Endothelial cell of umbilical vein (primary cell): ENCODE measurements at regions not wholly inside any gene's neighbourhood (a gene's known extent, or its start where the extent isn't known, plus 50 kb on each side); places are given as distances from the start of the nearest gene placed in this dataset.

Experiments used
- BruUV-seq: library from RNA; stranded (reverse); fragments of 400-500 nt; replicated peaks from 2 replicates; lab custom pipeline; 2021; lab: Mats Ljungman, UMichigan
- CTCF ChIA-PET: fragments of 300-600, 350-600 bp; sonication (Branson Sonifier 250); formaldehyde crosslinking; loops from one replicate; lab custom pipeline; 2021; ENCODE audit warnings: antibody characterized with exemption, inconsistent platforms; lab: Charles Lee
- POLR2A ChIA-PET: fragments of 300-600, 350-600 bp; sonication (Branson Sonifier 250); formaldehyde crosslinking; loops from one replicate; lab custom pipeline; 2021; ENCODE audit warnings: antibody characterized with exemption, inconsistent platforms; lab: Charles Lee
- DNase-seq: peaks from one replicate; pipeline ENCODE4 v3.0.0-alpha.2; 2011; ENCODE audit warnings: low read depth, low spot score
- FAIRE-seq: peaks from 2 replicates; lab custom pipeline; 2011; peaks lifted over from hg19 to GRCh38; lab: Jason Lieb, UNC
- H2AFZ ChIP-seq: 2 replicates; pipeline ENCODE4 v1.6.0; 2012; ENCODE audit warnings: low read depth, low read length, control low read depth, inconsistent platforms
- H3K27ac ChIP-seq: 2 replicates; pipeline ENCODE4 v1.5.1; 2011; ENCODE audit warnings: low read depth, mild to moderate bottlenecking, control low read depth, low read length, moderate library complexity; ENCODE audit not compliant: insufficient read depth
- H3K27me3 ChIP-seq, 2 experiments: 2 replicates each; pipeline versions ENCODE4 v1.6.0 to v1.6.1; 2011; ENCODE audit warnings: low read length in 2 of 2, mixed read lengths in 1 of 2; ENCODE audit not compliant: control insufficient read depth in 2 of 2, insufficient read depth in 2 of 2
- H3K36me3 ChIP-seq, 2 experiments: 2 replicates in 1 of 2; 3 replicates in 1 of 2; pipeline ENCODE4 v1.5.1; 2011; ENCODE audit warnings: low read length in 2 of 2, mild to moderate bottlenecking in 1 of 2, moderate library complexity in 1 of 2; ENCODE audit not compliant: control insufficient read depth in 2 of 2, insufficient read depth in 2 of 2; ENCODE audit errors: extremely low read depth in 1 of 2
- H3K4me1 ChIP-seq: 3 replicates; pipeline ENCODE4 v1.5.1; 2011; ENCODE audit warnings: mild to moderate bottlenecking, low read length; ENCODE audit not compliant: control insufficient read depth, insufficient read depth; ENCODE audit errors: extremely low read depth
- H3K4me2 ChIP-seq: 2 replicates; pipeline ENCODE4 v1.6.1; 2011; ENCODE audit warnings: low read length, control low read depth, mixed read lengths; ENCODE audit not compliant: insufficient read depth
- H3K4me3 ChIP-seq, 3 experiments: fragments of 200-600 bp in 1 of 3; sonication (generic), shearing (Covaris generic) in 1 of 3; replicated peaks in 1 of 3; 2 replicates each; pipeline ENCODE4 v1.5.1; 2011 to 2016; ENCODE audit warnings: control low read depth in 3 of 3, low read length in 3 of 3, mild to moderate bottlenecking in 2 of 3, inconsistent platforms in 1 of 3, low read depth in 1 of 3, moderate library complexity in 1 of 3; ENCODE audit not compliant: insufficient read depth in 1 of 3
- H3K79me2 ChIP-seq: 2 replicates; pipeline ENCODE4 v1.6.0; 2012; ENCODE audit warnings: low read length, inconsistent platforms; ENCODE audit not compliant: control insufficient read depth, insufficient read depth
- H3K9ac ChIP-seq: replicated peaks from 2 replicates; pipeline ENCODE3; 2011; ENCODE audit warnings: low read length, control low read depth; ENCODE audit not compliant: insufficient read depth; ENCODE audit errors: extremely low read depth
- H3K9me1 ChIP-seq: replicated peaks from 3 replicates; pipeline ENCODE4 v1.6.0; 2011; ENCODE audit warnings: mild to moderate bottlenecking, low read length; ENCODE audit not compliant: control insufficient read depth, insufficient read depth; ENCODE audit errors: extremely low read depth
- H3K9me3 ChIP-seq: replicated peaks from 2 replicates; pipeline ENCODE4 v1.5.1; 2012; ENCODE audit warnings: low read length, inconsistent platforms; ENCODE audit not compliant: control insufficient read depth, insufficient read depth
- H4K20me1 ChIP-seq: replicated peaks from 2 replicates; pipeline ENCODE3; 2011; ENCODE audit warnings: mild to moderate bottlenecking, low read length; ENCODE audit not compliant: control insufficient read depth, insufficient read depth; ENCODE audit errors: extremely low read depth
- EZH2 ChIP-seq: IDR thresholded peaks from 2 replicates; pipeline ENCODE4 v1.6.1; 2012; ENCODE audit warnings: borderline replicate concordance, low read depth, mild to moderate bottlenecking, moderate library complexity, low read length, inconsistent platforms; ENCODE audit not compliant: severe bottlenecking
- FOS ChIP-seq: IDR thresholded peaks from 2 replicates; pipeline ENCODE4 v1.6.1; 2011; ENCODE audit warnings: mild to moderate bottlenecking, low read length, moderate library complexity, borderline replicate concordance; ENCODE audit not compliant: insufficient read depth
- GATA2 ChIP-seq: IDR thresholded peaks from 2 replicates; pipeline ENCODE4 v1.7.0; 2011; ENCODE audit warnings: low read depth, mild to moderate bottlenecking, moderate library complexity, mixed read lengths, low read length; ENCODE audit not compliant: insufficient read length, insufficient read depth
- JUN ChIP-seq: IDR thresholded peaks from 2 replicates; pipeline ENCODE4 v1.6.1; 2011; ENCODE audit warnings: borderline replicate concordance, low read depth; ENCODE audit not compliant: insufficient read length, insufficient read depth
- MYC ChIP-seq: IDR thresholded peaks from one replicate; pipeline ENCODE4 v1.6.1; 2011; ENCODE audit warnings: mild to moderate bottlenecking, low read depth, low read length
- POLR2A ChIP-seq: IDR thresholded peaks from 2 replicates; pipeline ENCODE4 v1.6.1; 2012; ENCODE audit warnings: low read depth, mild to moderate bottlenecking, control low read depth, low read length
- POLR2AphosphoS5 ChIP-seq: IDR thresholded peaks from 2 replicates; pipeline ENCODE4 v1.6.1; 2012; ENCODE audit warnings: low read depth, mild to moderate bottlenecking, control low read depth, low read length, moderate library complexity; ENCODE audit not compliant: insufficient read depth
- dilution Hi-C: fragments of 300-500 bp; cut with MboI; formaldehyde crosslinking; loops from one replicate; pipeline ENCODE4 v1.15.0; 2019; ENCODE audit warnings: low sequenced_read_pairs; ENCODE audit not compliant: extremely low pct_ligation_motif_present
- intact Hi-C: fragments of 100-400 bp; cut with micrococcal nuclease; formaldehyde crosslinking; loops from one replicate; pipeline ENCODE4 v1.10.0; 2022
- TF ChIP-seq, protein P1 (sequence below): IDR thresholded peaks from 2 replicates; pipeline ENCODE4 v1.6.1; 2011; ENCODE audit not compliant: insufficient read depth, insufficient read length
- TF ChIP-seq, protein P2 (sequence below), 2 donors: IDR thresholded peaks; 1 replicate in 1 of 2; 2 replicates in 1 of 2; pipeline ENCODE4 v1.5.1; 2011; ENCODE audit warnings: low read length in 2 of 2, mild to moderate bottlenecking in 2 of 2, moderate library complexity in 2 of 2, control low read depth in 1 of 2, inconsistent platforms in 1 of 2, low read depth in 1 of 2; ENCODE audit not compliant: insufficient read depth in 1 of 2; ENCODE audit errors: extremely low read depth in 1 of 2

- no peaks in the 10 kb centered on the region for H3K79me2 ChIP-seq
- intact Hi-C loops (no loop called here), dilution Hi-C loops (no loop called here)
- no peak overlapping the region for H3K4me2 ChIP-seq
- no peaks in the 10 kb centered on the region for H3K36me3 ChIP-seq
- DNase-seq = no peak
- H3K27me3 ChIP-seq = no peaks in the 10 kb centered on the region
- POLR2A ChIA-PET = no interaction called here
- no peaks in the 10 kb centered on the region for H3K4me1 ChIP-seq
- TF ChIP-seq FOS (no peak), POLR2A (no peak), MYC (no peak), EZH2 (no peak), JUN (no peak), POLR2AphosphoS5 (no peak), GATA2 (no peak)
- TF ChIP-seq, protein P1, sequence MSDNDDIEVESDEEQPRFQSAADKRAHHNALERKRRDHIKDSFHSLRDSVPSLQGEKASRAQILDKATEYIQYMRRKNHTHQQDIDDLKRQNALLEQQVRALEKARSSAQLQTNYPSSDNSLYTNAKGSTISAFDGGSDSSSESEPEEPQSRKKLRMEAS = no peak
- TF ChIP-seq, protein P2, sequence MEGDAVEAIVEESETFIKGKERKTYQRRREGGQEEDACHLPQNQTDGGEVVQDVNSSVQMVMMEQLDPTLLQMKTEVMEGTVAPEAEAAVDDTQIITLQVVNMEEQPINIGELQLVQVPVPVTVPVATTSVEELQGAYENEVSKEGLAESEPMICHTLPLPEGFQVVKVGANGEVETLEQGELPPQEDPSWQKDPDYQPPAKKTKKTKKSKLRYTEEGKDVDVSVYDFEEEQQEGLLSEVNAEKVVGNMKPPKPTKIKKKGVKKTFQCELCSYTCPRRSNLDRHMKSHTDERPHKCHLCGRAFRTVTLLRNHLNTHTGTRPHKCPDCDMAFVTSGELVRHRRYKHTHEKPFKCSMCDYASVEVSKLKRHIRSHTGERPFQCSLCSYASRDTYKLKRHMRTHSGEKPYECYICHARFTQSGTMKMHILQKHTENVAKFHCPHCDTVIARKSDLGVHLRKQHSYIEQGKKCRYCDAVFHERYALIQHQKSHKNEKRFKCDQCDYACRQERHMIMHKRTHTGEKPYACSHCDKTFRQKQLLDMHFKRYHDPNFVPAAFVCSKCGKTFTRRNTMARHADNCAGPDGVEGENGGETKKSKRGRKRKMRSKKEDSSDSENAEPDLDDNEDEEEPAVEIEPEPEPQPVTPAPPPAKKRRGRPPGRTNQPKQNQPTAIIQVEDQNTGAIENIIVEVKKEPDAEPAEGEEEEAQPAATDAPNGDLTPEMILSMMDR (IDR thresholded peaks at IDR 0.05; ENCODE audit: extremely low read depth in 1 of 2, insufficient read depth in 1 of 2, low read depth in 1 of 2, low read length in 2 of 2) = no peak
- H3K4me3 ChIP-seq = no peak overlapping the region
- no peak overlapping the region for H3K27ac ChIP-seq
- BruUV-seq = no TSS peak
- no peak overlapping the region for H2AFZ ChIP-seq
- H3K9me3 ChIP-seq = no peaks in the 10 kb centered on the region
- H3K9me1 ChIP-seq = no peaks in the 10 kb centered on the region
- no peak overlapping the region for H3K9ac ChIP-seq
- no peak for FAIRE-seq
- CTCF ChIA-PET = no interaction called here
- H4K20me1 ChIP-seq = no peaks in the 10 kb centered on the region
Measured at GRCh38 chr18:11425211-11425610, 184.2 kb upstream of the SLC35G4 start.
